Stomach (tissue), 4 donors: ENCODE measurements at regions not wholly inside any gene's neighbourhood (a gene's known extent, or its start where the extent isn't known, plus 50 kb on each side); places are given as distances from the start of the nearest gene placed in this dataset.

Source experiments
- CTCF ChIP-seq, 7 experiments: fragments of 450-650 bp in 4 of 7; fragments of 200-600 bp in 3 of 7; sonication (generic) in 3 of 7; IDR thresholded peaks; one replicate each; pipeline ENCODE4 v1.5.1; 2016 to 2019; ENCODE audit warnings: antibody characterized with exemption in 7 of 7, control low read depth in 2 of 7, mild to moderate bottlenecking in 1 of 7
- EP300 ChIP-seq: sonication (generic); formaldehyde crosslinking; IDR thresholded peaks from one replicate; pipeline ENCODE4 v1.6.1; 2017; ENCODE audit warnings: antibody characterized with exemption
- POLR2A ChIP-seq, 4 donors: fragments of 450-650 bp; IDR thresholded peaks; one replicate each; pipeline ENCODE4 v1.6.1; 2016; ENCODE audit warnings: antibody characterized with exemption in 4 of 4, control low read depth in 2 of 4, mild to moderate bottlenecking in 1 of 4, moderate library complexity in 1 of 4
- POLR2AphosphoS5 ChIP-seq, 3 donors: sonication (generic); formaldehyde crosslinking; IDR thresholded peaks; one replicate each; pipeline ENCODE4 v1.6.1; 2016; ENCODE audit warnings: antibody characterized with exemption in 3 of 3

GRCh38 chr14:87052646-87053225, 940.2 kb downstream of the GALC start:
- no peak for TF ChIP-seq EP300
- no peak for TF ChIP-seq POLR2AphosphoS5 (IDR thresholded peaks at IDR 0.05)
- TF ChIP-seq CTCF (IDR thresholded peaks at IDR 0.05), result no peak
- no peak for TF ChIP-seq POLR2A (IDR thresholded peaks at IDR 0.05)
